Caco-2 (cell line): ENCODE measurements at regions not wholly inside any gene's neighbourhood (a gene's known extent, or its start where the extent isn't known, plus 50 kb on each side); places are given as distances from the start of the nearest gene placed in this dataset.

Experiments
- BruUV-seq: library from RNA; stranded (reverse); fragments of 400-500 nt; replicated peaks from 2 replicates; lab custom pipeline; 2021; lab: Mats Ljungman, UMichigan
- CTCF ChIA-PET: fragments of 300-600 bp; sonication (Branson Sonifier 250); formaldehyde crosslinking; loops from one replicate; lab custom pipeline; 2022; ENCODE audit warnings: antibody characterized with exemption; lab: Charles Lee
- POLR2A ChIA-PET: fragments of 300-600 bp; sonication (Branson Sonifier 250); formaldehyde crosslinking; loops from one replicate; lab custom pipeline; 2022; ENCODE audit warnings: antibody characterized with exemption; lab: Charles Lee
- DNase-seq, 2 experiments: peaks; one replicate each; pipeline versions ENCODE4 v3.0.0 to v3.0.0-alpha.2; 2020 to 2022
- H3K27me3 ChIP-seq: replicated peaks from 2 replicates; pipeline ENCODE4 v1.6.0; 2011; ENCODE audit warnings: low read length; ENCODE audit not compliant: control insufficient read depth, insufficient read depth
- H3K36me3 ChIP-seq: 2 replicates; pipeline ENCODE4 v1.5.1; 2011; ENCODE audit warnings: low read length; ENCODE audit not compliant: control insufficient read depth, insufficient read depth
- H3K4me1 ChIP-seq: fragments of 250-450 bp; sonication (Bioruptor Pico); 2 replicates; pipeline ENCODE4 v1.5.1; 2020; ENCODE audit warnings: mild to moderate bottlenecking
- H3K4me3 ChIP-seq: 2 replicates; pipeline ENCODE4 v1.5.1; 2011; ENCODE audit warnings: low read depth, mild to moderate bottlenecking, control low read depth, low read length
- H3K9me3 ChIP-seq: fragments of 250-450 bp; sonication (Bioruptor Pico); 2 replicates; pipeline ENCODE4 v1.5.1; 2020; ENCODE audit warnings: mild to moderate bottlenecking, moderate library complexity
- H3K27ac Mint-ChIP-seq: one replicate; pipeline ENCODE4 v1.8.0; 2022; ENCODE audit warnings: mixed read lengths; ENCODE audit not compliant: unreplicated experiment
- H3K27me3 Mint-ChIP-seq: one replicate; pipeline ENCODE4 v1.8.0; 2022; ENCODE audit warnings: mixed read lengths; ENCODE audit not compliant: insufficient read depth, unreplicated experiment
- H3K36me3 Mint-ChIP-seq: one replicate; pipeline ENCODE4 v1.8.0; 2022; ENCODE audit warnings: mild to moderate bottlenecking, mixed read lengths; ENCODE audit not compliant: insufficient read depth, unreplicated experiment
- H3K4me1 Mint-ChIP-seq: one replicate; pipeline ENCODE4 v1.8.0; 2022; ENCODE audit warnings: low read depth, mixed read lengths; ENCODE audit not compliant: unreplicated experiment
- H3K4me3 Mint-ChIP-seq: one replicate; pipeline ENCODE4 v1.8.0; 2022; ENCODE audit warnings: mild to moderate bottlenecking, moderate library complexity, mixed read lengths; ENCODE audit not compliant: unreplicated experiment
- H3K9me3 Mint-ChIP-seq: one replicate; pipeline ENCODE4 v1.8.0; 2022; ENCODE audit warnings: mixed read lengths; ENCODE audit not compliant: unreplicated experiment
- CTCF ChIP-seq, 2 experiments: fragments of 200-600 bp in 1 of 2; IDR thresholded peaks; 1 replicate in 1 of 2; 2 replicates in 1 of 2; pipeline versions ENCODE4 v1.5.1 to v1.8.0; 2011 to 2022; ENCODE audit warnings: antibody characterized with exemption in 1 of 2, control low read depth in 1 of 2, inconsistent platforms in 1 of 2, low read depth in 1 of 2, low read length in 1 of 2, mild to moderate bottlenecking in 1 of 2, moderate library complexity in 1 of 2; ENCODE audit not compliant: insufficient read depth in 1 of 2, severe bottlenecking in 1 of 2, unreplicated experiment in 1 of 2
- intact Hi-C: fragments of 100-400 bp; cut with micrococcal nuclease; formaldehyde crosslinking; loops from one replicate; pipeline ENCODE4 v1.10.0; 2022; ENCODE audit not compliant: unreplicated experiment

GRCh38 chr4:145414841-145415240 lies 66.8 kb upstream of the SMAD1 start:
- no peaks in the 10 kb centered on the region for H3K27me3 Mint-ChIP-seq
- CTCF ChIA-PET: no interaction called here
- intact Hi-C loops: no loop called here
- H3K4me3 Mint-ChIP-seq: no peak overlapping the region
- no TSS peak for BruUV-seq
- H3K36me3 ChIP-seq: no peaks in the 10 kb centered on the region
- no peaks in the 10 kb centered on the region for H3K27me3 ChIP-seq
- TF ChIP-seq CTCF (IDR thresholded peaks at IDR 0.05; ENCODE audit: insufficient read depth in 1 of 2, low read depth in 1 of 2, low read length in 1 of 2, severe bottlenecking in 1 of 2, unreplicated experiment in 1 of 2): no peak
- no peak overlapping the region for H3K4me3 ChIP-seq
- no peaks in the 10 kb centered on the region for H3K4me1 Mint-ChIP-seq
- no peaks in the 10 kb centered on the region for H3K4me1 ChIP-seq
- no peaks in the 10 kb centered on the region for H3K36me3 Mint-ChIP-seq
- DNase-seq: no peak
- H3K27ac Mint-ChIP-seq: no peak overlapping the region
- POLR2A ChIA-PET: no interaction called here
- no peaks in the 10 kb centered on the region for H3K9me3 ChIP-seq
- no peaks in the 10 kb centered on the region for H3K9me3 Mint-ChIP-seq

- no peaks in the 10 kb centered on the region for H3K36me3 Mint-ChIP-seq
These were observed 67.4 kb upstream of the SMAD1 start for GRCh38 chr4:145414226-145414625.

GRCh38 chr4:145406970-145407369 lies 74.7 kb upstream of the SMAD1 start:
- Mint-ChIP-seq H3K9me3 (no peaks in the 10 kb centered on the region), H3K36me3 (no peaks in the 10 kb centered on the region), H3K27ac (no peak overlapping the region), H3K4me1 (peaks cover 7% of the 10 kb centered on the region), H3K4me3 (no peak overlapping the region), H3K27me3 (no peaks in the 10 kb centered on the region)
- no peak for TF ChIP-seq CTCF (IDR thresholded peaks at IDR 0.05; ENCODE audit: insufficient read depth in 1 of 2, low read depth in 1 of 2, low read length in 1 of 2, severe bottlenecking in 1 of 2, unreplicated experiment in 1 of 2)
- no peak for DNase-seq
- CTCF ChIA-PET: no interaction called here
- H3K9me3 ChIP-seq: no peaks in the 10 kb centered on the region
- no peaks in the 10 kb centered on the region for H3K27me3 ChIP-seq
- POLR2A ChIA-PET: no interaction called here
- BruUV-seq: no TSS peak
- no peaks in the 10 kb centered on the region for H3K4me1 ChIP-seq
- H3K36me3 ChIP-seq: no peaks in the 10 kb centered on the region
- H3K4me3 ChIP-seq: no peak overlapping the region
- intact Hi-C loops: no loop called here

More at GRCh38 chr4:145414226-145414625, 67.4 kb upstream of the SMAD1 start:
- Mint-ChIP-seq H3K9me3 (no peaks in the 10 kb centered on the region), H3K4me1 (no peaks in the 10 kb centered on the region), H3K27me3 (no peaks in the 10 kb centered on the region), H3K27ac (no peak overlapping the region), H3K4me3 (no peak overlapping the region)
- no peaks in the 10 kb centered on the region for H3K4me1 ChIP-seq
- no peak overlapping the region for H3K4me3 ChIP-seq
- no TSS peak for BruUV-seq
- POLR2A ChIA-PET: no interaction called here
- no peak for TF ChIP-seq CTCF (IDR thresholded peaks at IDR 0.05; ENCODE audit: insufficient read depth in 1 of 2, low read depth in 1 of 2, low read length in 1 of 2, severe bottlenecking in 1 of 2, unreplicated experiment in 1 of 2)
- intact Hi-C loops: no loop called here
- H3K36me3 ChIP-seq: no peaks in the 10 kb centered on the region
- H3K9me3 ChIP-seq: no peaks in the 10 kb centered on the region
- DNase-seq: no peak
- no peaks in the 10 kb centered on the region for H3K27me3 ChIP-seq
- CTCF ChIA-PET: no interaction called here
